H9 (cell line): ENCODE measurements at regions not wholly inside any gene's neighbourhood (a gene's known extent, or its start where the extent isn't known, plus 50 kb on each side); places are given as distances from the start of the nearest gene placed in this dataset.

Experiments used
- DNase-seq: peaks from one replicate; pipeline ENCODE4 v3.0.0-alpha.2; 2017
- H2AFZ ChIP-seq: one replicate; pipeline ENCODE4 v1.6.1; 2013; ENCODE audit warnings: mild to moderate bottlenecking, low read length, control low read depth, moderate library complexity
- H2AK5ac ChIP-seq: 2 replicates; pipeline ENCODE4 v1.6.1; 2013; ENCODE audit warnings: low read length, control low read depth, mixed read lengths; ENCODE audit not compliant: insufficient read length
- H2BK120ac ChIP-seq: one replicate; pipeline ENCODE4 v1.6.1; 2013; ENCODE audit warnings: low read depth, mild to moderate bottlenecking, low read length, control low read depth, inconsistent platforms; ENCODE audit not compliant: poor library complexity, severe bottlenecking
- H2BK12ac ChIP-seq: 2 replicates; pipeline ENCODE4 v1.6.1; 2013; ENCODE audit warnings: low read length, control low read depth, mixed read lengths, low read depth; ENCODE audit not compliant: insufficient read length
- H2BK15ac ChIP-seq: 2 replicates; pipeline ENCODE4 v1.6.1; 2013; ENCODE audit warnings: low read depth, low read length, control low read depth
- H2BK20ac ChIP-seq: one replicate; pipeline ENCODE4 v1.6.1; 2013; ENCODE audit warnings: low read depth, mild to moderate bottlenecking, low read length, control low read depth, inconsistent platforms; ENCODE audit not compliant: poor library complexity, severe bottlenecking
- H2BK5ac ChIP-seq: 2 replicates; pipeline ENCODE4 v1.6.1; 2013; ENCODE audit warnings: low read length, control low read depth, mixed read lengths; ENCODE audit not compliant: insufficient read length
- H3K14ac ChIP-seq: 2 replicates; pipeline ENCODE4 v1.6.1; 2013; ENCODE audit warnings: low read length, control low read depth; ENCODE audit not compliant: insufficient read depth
- H3K18ac ChIP-seq: 2 replicates; pipeline ENCODE4 v1.6.1; 2013; ENCODE audit warnings: low read depth, mild to moderate bottlenecking, mixed read lengths, low read length, control low read depth; ENCODE audit not compliant: insufficient read length
- H3K23ac ChIP-seq: 2 replicates; pipeline ENCODE4 v1.6.1; 2013; ENCODE audit warnings: low read length, control low read depth, mixed read lengths, low read depth; ENCODE audit not compliant: insufficient read length
- H3K23me2 ChIP-seq: 2 replicates; pipeline ENCODE4 v1.6.1; 2013; ENCODE audit warnings: low read depth, mild to moderate bottlenecking, mixed read lengths, low read length, control low read depth; ENCODE audit not compliant: insufficient read length, poor library complexity, severe bottlenecking
- H3K27ac ChIP-seq: 2 replicates; pipeline ENCODE4 v1.5.1; 2013; ENCODE audit warnings: low read length, control low read depth, mixed read lengths, low read depth; ENCODE audit not compliant: insufficient read length
- H3K27me3 ChIP-seq: 2 replicates; pipeline ENCODE4 v1.6.1; 2013; ENCODE audit warnings: low read length, control low read depth, inconsistent platforms; ENCODE audit not compliant: insufficient read depth
- H3K4ac ChIP-seq: 2 replicates; pipeline ENCODE4 v1.6.1; 2013; ENCODE audit warnings: low read depth, mild to moderate bottlenecking, control low read depth, inconsistent platforms, low read length, moderate library complexity
- H3K4me1 ChIP-seq: 2 replicates; pipeline ENCODE4 v1.6.1; 2013; ENCODE audit warnings: low read length, control low read depth, inconsistent platforms; ENCODE audit not compliant: insufficient read depth
- H3K4me2 ChIP-seq: 2 replicates; pipeline ENCODE4 v1.6.1; 2013; ENCODE audit warnings: low read length, control low read depth, mixed read lengths; ENCODE audit not compliant: insufficient read length, insufficient read depth
- H3K56ac ChIP-seq: 2 replicates; pipeline ENCODE4 v1.6.1; 2013; ENCODE audit warnings: low read depth, mild to moderate bottlenecking, mixed read lengths, low read length, control low read depth; ENCODE audit not compliant: insufficient read length
- H3K79me1 ChIP-seq: 2 replicates; pipeline ENCODE4 v1.6.1; 2013; ENCODE audit warnings: low read depth, mild to moderate bottlenecking, moderate library complexity, low read length, control low read depth, inconsistent platforms; ENCODE audit not compliant: insufficient read depth, poor library complexity, severe bottlenecking
- H3K79me2 ChIP-seq: 2 replicates; pipeline ENCODE4 v1.6.1; 2013; ENCODE audit warnings: low read length, control low read depth, inconsistent platforms; ENCODE audit not compliant: insufficient read depth
- H3K9ac ChIP-seq: 2 replicates; pipeline ENCODE4 v1.6.1; 2013; ENCODE audit warnings: low read length, control low read depth, mixed read lengths; ENCODE audit not compliant: insufficient read length; ENCODE audit errors: extremely low read depth
- H3K9me3 ChIP-seq: one replicate; pipeline ENCODE4 v1.6.1; 2013; ENCODE audit warnings: low read depth, low read length, inconsistent platforms; ENCODE audit not compliant: control insufficient read depth
- H3T11ph ChIP-seq: one replicate; pipeline ENCODE4 v1.6.1; 2013; ENCODE audit warnings: mild to moderate bottlenecking, low read length, control low read depth, inconsistent platforms
- H4K20me1 ChIP-seq: one replicate; pipeline ENCODE4 v1.6.1; 2013; ENCODE audit not compliant: control insufficient read depth, insufficient read length, insufficient read depth
- H4K5ac ChIP-seq: 2 replicates; pipeline ENCODE4 v1.6.1; 2013; ENCODE audit warnings: low read depth, mild to moderate bottlenecking, mixed read lengths, low read length, control low read depth; ENCODE audit not compliant: insufficient read length
- H4K8ac ChIP-seq: replicated peaks from 2 replicates; pipeline ENCODE4 v1.6.1; 2013; ENCODE audit warnings: low read length, control low read depth, mixed read lengths, low read depth; ENCODE audit not compliant: insufficient read length
- H4K91ac ChIP-seq: 2 replicates; pipeline ENCODE4 v1.6.1; 2013; ENCODE audit warnings: low read depth, mild to moderate bottlenecking, moderate library complexity, mixed read lengths, low read length, control low read depth; ENCODE audit not compliant: insufficient read length
- H3K27ac Mint-ChIP-seq, 3 experiments: 2 replicates in 2 of 3; 3 replicates in 1 of 3; pipeline ENCODE4 v1.8.0; 2020 to 2021; ENCODE audit warnings: mixed read lengths in 3 of 3, mild to moderate bottlenecking in 1 of 3, moderate library complexity in 1 of 3
- H3K27me3 Mint-ChIP-seq: 2 replicates; pipeline ENCODE4 v1.8.0; 2021; ENCODE audit warnings: low read depth, mild to moderate bottlenecking, moderate library complexity, mixed read lengths
- H3K36me3 Mint-ChIP-seq, 3 experiments: 2 replicates in 2 of 3; 3 replicates in 1 of 3; pipeline ENCODE4 v1.8.0; 2020 to 2021; ENCODE audit warnings: low read depth in 3 of 3, mixed read lengths in 3 of 3; ENCODE audit not compliant: insufficient read depth in 1 of 3
- H3K4me1 Mint-ChIP-seq, 2 experiments: 2 replicates each; pipeline ENCODE4 v1.8.0; 2020; ENCODE audit warnings: mixed read lengths in 2 of 2
- H3K4me3 Mint-ChIP-seq, 2 experiments: 2 replicates in 1 of 2; 3 replicates in 1 of 2; pipeline ENCODE4 v1.8.0; 2020 to 2021; ENCODE audit warnings: mild to moderate bottlenecking in 2 of 2, mixed read lengths in 2 of 2, moderate library complexity in 1 of 2
- H3K9me3 Mint-ChIP-seq, 2 experiments: 2 replicates in 1 of 2; 3 replicates in 1 of 2; pipeline ENCODE4 v1.8.0; 2020; ENCODE audit warnings: mild to moderate bottlenecking in 2 of 2, mixed read lengths in 2 of 2, moderate library complexity in 1 of 2
- CTCF ChIP-seq: fragments of 200-600 bp; sonication (generic); conservative IDR thresholded peaks from 3 replicates; pipeline ENCODE4 v1.8.0; 2021; ENCODE audit warnings: antibody characterized with exemption, mild to moderate bottlenecking
- WGBS: extraction: QIAGEN DNeasy Blood & Tissue Kit; methylation state at CpG from one replicate; pipeline ENCODE4 v1.1.7; 2013; ENCODE audit warnings: missing lambda C conversion rate, low lambda C conversion rate, mixed read lengths; ENCODE audit not compliant: insufficient read length; ENCODE audit errors: extremely low coverage; 5-methylcytosine and 5-hydroxymethylcytosine counted together

DNA sequence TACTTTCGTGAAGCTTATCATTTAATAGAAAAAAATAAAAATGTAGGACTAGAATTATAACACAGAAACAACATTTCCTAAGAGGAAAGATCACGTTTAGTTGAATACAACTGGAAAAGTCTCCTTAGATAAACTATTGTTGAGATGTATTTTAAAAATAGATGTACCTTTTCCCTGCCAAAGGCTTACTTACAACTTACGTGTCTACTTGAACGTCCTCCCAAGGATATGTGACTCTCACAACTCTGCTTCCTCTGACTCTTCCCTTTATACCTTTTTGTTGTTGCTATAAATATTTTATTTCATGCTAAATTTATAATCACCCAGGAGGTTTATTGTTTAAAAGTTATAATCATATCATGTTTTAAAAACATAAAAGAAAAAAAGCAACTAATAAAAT, 908.0 kb upstream of the ROBO1 start:
- H3K23ac ChIP-seq: no peak overlapping the region
- H3K4me1 ChIP-seq: no peaks in the 10 kb centered on the region
- no peak for TF ChIP-seq CTCF
- Mint-ChIP-seq H3K9me3 (no peaks in the 10 kb centered on the region), H3K36me3 (no peaks in the 10 kb centered on the region), H3K4me1 (no peaks in the 10 kb centered on the region), H3K4me3 (no peak overlapping the region), H3K27me3 (no peaks in the 10 kb centered on the region), H3K27ac (no peak overlapping the region)
- H2BK12ac ChIP-seq: no peak overlapping the region
- no peak overlapping the region for H4K8ac ChIP-seq
- no peak overlapping the region for H3K4ac ChIP-seq
- H3K27ac ChIP-seq: no peak overlapping the region
- H3T11ph ChIP-seq: no peak overlapping the region
- H4K91ac ChIP-seq: no peak overlapping the region
- H2BK15ac ChIP-seq: no peak overlapping the region
- no peak overlapping the region for H2BK5ac ChIP-seq
- no peak overlapping the region for H3K56ac ChIP-seq
- H2BK20ac ChIP-seq: no peak overlapping the region
- no peak overlapping the region for H3K14ac ChIP-seq
- no peaks in the 10 kb centered on the region for H3K9me3 ChIP-seq
- no peaks in the 10 kb centered on the region for H4K20me1 ChIP-seq
- H3K79me2 ChIP-seq: no peaks in the 10 kb centered on the region
- DNase-seq: no peak
- H3K18ac ChIP-seq: no peak overlapping the region
- H2AK5ac ChIP-seq: no peak overlapping the region
- H3K4me2 ChIP-seq: no peak overlapping the region
- no peaks in the 10 kb centered on the region for H3K27me3 ChIP-seq
- H4K5ac ChIP-seq: no peak overlapping the region
- H3K9ac ChIP-seq: no peak overlapping the region
- no peak overlapping the region for H2AFZ ChIP-seq
- H3K23me2 ChIP-seq: no peaks in the 10 kb centered on the region
- no peak overlapping the region for H2BK120ac ChIP-seq
- WGBS: no CpG with 5 or more reads among the region's 4 CpGs
- no peaks in the 10 kb centered on the region for H3K79me1 ChIP-seq
